ENCODE measurements at regions not wholly inside any gene's neighbourhood (a gene's known extent, or its start where the extent isn't known, plus 50 kb on each side); places are given as distances from the start of the nearest gene placed in this dataset.

GRCh38 chr22:45061332-45061731 lies 51.5 kb upstream of the PHF21B start:
- Histone ChIP-seq H3K9ac (ENCODE audit: low read length in 5 of 5) (no peak overlapping the region), H3K9me3 (ENCODE audit: control insufficient read depth in 5 of 5, low read length in 5 of 5) (no peaks in the 10 kb centered on the region), H3K27me3 (ENCODE audit: control insufficient read depth in 5 of 5, insufficient read depth in 4 of 5, low read length in 5 of 5) (peaks cover 4 to 15% (median 9%) of the 10 kb centered on the region in 5 donors), H3K36me3 (ENCODE audit: control insufficient read depth in 5 of 5, insufficient read depth in 5 of 5, low read length in 5 of 5) (no peaks in the 10 kb centered on the region), H3K4me1 (ENCODE audit: control insufficient read depth in 5 of 5, insufficient read depth in 5 of 5, low read length in 5 of 5) (peaks cover 0 to 5% (median 2%) of the 10 kb centered on the region in 5 donors), H3K27ac (ENCODE audit: low read depth, low read length) (no peak overlapping the region), H3K4me3 (ENCODE audit: low read depth in 1 of 5, low read length in 5 of 5) (no peak overlapping the region)

- Histone ChIP-seq H3K27ac (ENCODE audit: low read depth, low read length) (no peak overlapping the region), H3K27me3 (ENCODE audit: control insufficient read depth in 5 of 5, insufficient read depth in 4 of 5, low read length in 5 of 5) (peaks cover 4 to 13% (median 9%) of the 10 kb centered on the region in 5 donors)
These were observed 54.8 kb upstream of the PHF21B start for GRCh38 chr22:45064313-45065278.

GRCh38 chr22:45065726-45066125 lies 55.9 kb upstream of the PHF21B start:
- Histone ChIP-seq H3K27ac (ENCODE audit: low read depth, low read length) (no peak overlapping the region), H3K36me3 (ENCODE audit: control insufficient read depth in 5 of 5, insufficient read depth in 5 of 5, low read length in 5 of 5) (no peaks in the 10 kb centered on the region), H3K4me3 (ENCODE audit: low read depth in 1 of 5, low read length in 5 of 5) (no peak overlapping the region), H3K27me3 (ENCODE audit: control insufficient read depth in 5 of 5, insufficient read depth in 4 of 5, low read length in 5 of 5) (peaks cover 5 to 14% (median 10%) of the 10 kb centered on the region in 5 donors), H3K9me3 (ENCODE audit: control insufficient read depth in 5 of 5, low read length in 5 of 5) (peaks cover 0 to 11% (median 8%) of the 10 kb centered on the region in 5 donors), H3K9ac (ENCODE audit: low read length in 5 of 5) (no peak overlapping the region), H3K4me1 (ENCODE audit: control insufficient read depth in 5 of 5, insufficient read depth in 5 of 5, low read length in 5 of 5) (peaks cover 0 to 5% (median 2%) of the 10 kb centered on the region in 5 donors)

More at GRCh38 chr22:45064313-45065278, 54.8 kb upstream of the PHF21B start:
- no peak overlapping the region for H3K4me3 ChIP-seq (ENCODE audit: low read depth in 1 of 5, low read length in 5 of 5)
- peaks cover 0 to 11% (median 8%) of the 10 kb centered on the region in 5 donors for H3K9me3 ChIP-seq (ENCODE audit: control insufficient read depth in 5 of 5, low read length in 5 of 5)
- H3K9ac ChIP-seq (ENCODE audit: low read length in 5 of 5) = no peak overlapping the region
- H3K36me3 ChIP-seq (ENCODE audit: control insufficient read depth in 5 of 5, insufficient read depth in 5 of 5, low read length in 5 of 5) = no peaks in the 10 kb centered on the region
- peaks cover 0 to 5% (median 2%) of the 10 kb centered on the region in 5 donors for H3K4me1 ChIP-seq (ENCODE audit: control insufficient read depth in 5 of 5, insufficient read depth in 5 of 5, low read length in 5 of 5)

- H3K4me1 ChIP-seq (ENCODE audit: control insufficient read depth in 5 of 5, insufficient read depth in 5 of 5, low read length in 5 of 5) = peaks cover 0 to 5% (median 2%) of the 10 kb centered on the region in 5 donors
- no peak overlapping the region for H3K4me3 ChIP-seq (ENCODE audit: low read depth in 1 of 5, low read length in 5 of 5)
- peaks cover 13 to 27% (median 22%) of the 10 kb centered on the region in 5 donors for H3K27me3 ChIP-seq (ENCODE audit: control insufficient read depth in 5 of 5, insufficient read depth in 4 of 5, low read length in 5 of 5)
- no peaks in the 10 kb centered on the region for H3K36me3 ChIP-seq (ENCODE audit: control insufficient read depth in 5 of 5, insufficient read depth in 5 of 5, low read length in 5 of 5)
- peaks cover 0 to 11% (median 8%) of the 10 kb centered on the region in 5 donors for H3K9me3 ChIP-seq (ENCODE audit: control insufficient read depth in 5 of 5, low read length in 5 of 5)
- H3K27ac ChIP-seq (ENCODE audit: low read depth, low read length) = no peak overlapping the region
- H3K9ac ChIP-seq (ENCODE audit: low read length in 5 of 5) = no peak overlapping the region
These were observed 57.9 kb upstream of the PHF21B start for GRCh38 chr22:45067731-45068130.

GRCh38 chr22:45069925-45070324 lies 60.1 kb upstream of the PHF21B start:
- no peak overlapping the region for H3K27ac ChIP-seq (ENCODE audit: low read depth, low read length)
- H3K27me3 ChIP-seq (ENCODE audit: control insufficient read depth in 5 of 5, insufficient read depth in 4 of 5, low read length in 5 of 5) = peaks cover 14 to 36% (median 33%) of the 10 kb centered on the region in 5 donors
- H3K9me3 ChIP-seq (ENCODE audit: control insufficient read depth in 5 of 5, low read length in 5 of 5) = peaks cover 0 to 11% (median 8%) of the 10 kb centered on the region in 5 donors
- H3K4me1 ChIP-seq (ENCODE audit: control insufficient read depth in 5 of 5, insufficient read depth in 5 of 5, low read length in 5 of 5) = peaks cover 0 to under 1% (median 0%) of the 10 kb centered on the region in 5 donors
- no peak overlapping the region for H3K9ac ChIP-seq (ENCODE audit: low read length in 5 of 5)
- H3K4me3 ChIP-seq (ENCODE audit: low read depth in 1 of 5, low read length in 5 of 5) = no peak overlapping the region
- H3K36me3 ChIP-seq (ENCODE audit: control insufficient read depth in 5 of 5, insufficient read depth in 5 of 5, low read length in 5 of 5) = no peaks in the 10 kb centered on the region

- H3K4me1 ChIP-seq (ENCODE audit: control insufficient read depth in 5 of 5, insufficient read depth in 5 of 5, low read length in 5 of 5) = no peaks in the 10 kb centered on the region
- H3K4me3 ChIP-seq (ENCODE audit: low read depth in 1 of 5, low read length in 5 of 5) = no peak overlapping the region
- no peak overlapping the region for H3K27ac ChIP-seq (ENCODE audit: low read depth, low read length)
- peaks cover 18 to 49% (median 38%) of the 10 kb centered on the region in 5 donors for H3K27me3 ChIP-seq (ENCODE audit: control insufficient read depth in 5 of 5, insufficient read depth in 4 of 5, low read length in 5 of 5)
- H3K9ac ChIP-seq (ENCODE audit: low read length in 5 of 5) = no peak overlapping the region
- H3K36me3 ChIP-seq (ENCODE audit: control insufficient read depth in 5 of 5, insufficient read depth in 5 of 5, low read length in 5 of 5) = no peaks in the 10 kb centered on the region
- H3K9me3 ChIP-seq (ENCODE audit: control insufficient read depth in 5 of 5, low read length in 5 of 5) = peaks cover 0 to 11% (median 8%) of the 10 kb centered on the region in 5 donors
These were observed 61.8 kb upstream of the PHF21B start for GRCh38 chr22:45071618-45072017.

GRCh38 chr22:45072322-45072903 lies 62.6 kb upstream of the PHF21B start:
- Histone ChIP-seq H3K27ac (ENCODE audit: low read depth, low read length) (no peak overlapping the region), H3K4me3 (ENCODE audit: low read depth in 1 of 5, low read length in 5 of 5) (no peak overlapping the region), H3K9me3 (ENCODE audit: control insufficient read depth in 5 of 5, low read length in 5 of 5) (peaks cover 0 to 11% (median 8%) of the 10 kb centered on the region in 5 donors), H3K9ac (ENCODE audit: low read length in 5 of 5) (no peak overlapping the region), H3K4me1 (ENCODE audit: control insufficient read depth in 5 of 5, insufficient read depth in 5 of 5, low read length in 5 of 5) (no peaks in the 10 kb centered on the region), H3K27me3 (ENCODE audit: control insufficient read depth in 5 of 5, insufficient read depth in 4 of 5, low read length in 5 of 5) (peaks cover 21 to 57% (median 45%) of the 10 kb centered on the region in 5 donors), H3K36me3 (ENCODE audit: control insufficient read depth in 5 of 5, insufficient read depth in 5 of 5, low read length in 5 of 5) (no peaks in the 10 kb centered on the region)

- Histone ChIP-seq H3K4me1 (ENCODE audit: control insufficient read depth in 5 of 5, insufficient read depth in 5 of 5, low read length in 5 of 5) (no peaks in the 10 kb centered on the region), H3K27ac (ENCODE audit: low read depth, low read length) (no peak overlapping the region), H3K27me3 (ENCODE audit: control insufficient read depth in 5 of 5, insufficient read depth in 4 of 5, low read length in 5 of 5) (peaks cover 27 to 62% (median 51%) of the 10 kb centered on the region in 5 donors), H3K9me3 (ENCODE audit: control insufficient read depth in 5 of 5, low read length in 5 of 5) (peaks cover 0 to 7% (median 3%) of the 10 kb centered on the region in 5 donors), H3K36me3 (ENCODE audit: control insufficient read depth in 5 of 5, insufficient read depth in 5 of 5, low read length in 5 of 5) (no peaks in the 10 kb centered on the region), H3K4me3 (ENCODE audit: low read depth in 1 of 5, low read length in 5 of 5) (no peak overlapping the region), H3K9ac (ENCODE audit: low read length in 5 of 5) (no peak overlapping the region)
These were observed 63.3 kb upstream of the PHF21B start for GRCh38 chr22:45073064-45073463.

- Histone ChIP-seq H3K9me3 (ENCODE audit: control insufficient read depth in 5 of 5, low read length in 5 of 5) (no peaks in the 10 kb centered on the region), H3K36me3 (ENCODE audit: control insufficient read depth in 5 of 5, insufficient read depth in 5 of 5, low read length in 5 of 5) (no peaks in the 10 kb centered on the region), H3K27ac (ENCODE audit: low read depth, low read length) (no peak overlapping the region), H3K9ac (ENCODE audit: low read length in 5 of 5) (no peak overlapping the region), H3K27me3 (ENCODE audit: control insufficient read depth in 5 of 5, insufficient read depth in 4 of 5, low read length in 5 of 5) (peaks cover 20 to 60% (median 49%) of the 10 kb centered on the region in 5 donors), H3K4me3 (ENCODE audit: low read depth in 1 of 5, low read length in 5 of 5) (no peak overlapping the region), H3K4me1 (ENCODE audit: control insufficient read depth in 5 of 5, insufficient read depth in 5 of 5, low read length in 5 of 5) (no peaks in the 10 kb centered on the region)
These were observed 67.5 kb upstream of the PHF21B start for GRCh38 chr22:45077286-45077685.
